OCI-LY3 (cell line): ENCODE measurements at regions not wholly inside any gene's neighbourhood (a gene's known extent, or its start where the extent isn't known, plus 50 kb on each side); places are given as distances from the start of the nearest gene placed in this dataset.

ENCODE experiments used
- EZH2phosphoT487 ChIP-seq: fragments of 200-600 bp; shearing (Covaris generic); IDR thresholded peaks from 2 replicates; pipeline ENCODE4 v1.6.1; 2018; ENCODE audit warnings: antibody characterized with exemption, mixed run types, low read depth
- TF ChIP-seq, protein P1 (sequence below): fragments of 200-600, 300-600 bp; sonication (generic); IDR thresholded peaks from 2 replicates; pipeline ENCODE4 v1.5.1; 2014; ENCODE audit warnings: antibody characterized with exemption, low read length, low read depth

GRCh38 chr1:178033019-178033418 is 60.9 kb upstream of the RASAL2 start:
- TF ChIP-seq, protein P1, sequence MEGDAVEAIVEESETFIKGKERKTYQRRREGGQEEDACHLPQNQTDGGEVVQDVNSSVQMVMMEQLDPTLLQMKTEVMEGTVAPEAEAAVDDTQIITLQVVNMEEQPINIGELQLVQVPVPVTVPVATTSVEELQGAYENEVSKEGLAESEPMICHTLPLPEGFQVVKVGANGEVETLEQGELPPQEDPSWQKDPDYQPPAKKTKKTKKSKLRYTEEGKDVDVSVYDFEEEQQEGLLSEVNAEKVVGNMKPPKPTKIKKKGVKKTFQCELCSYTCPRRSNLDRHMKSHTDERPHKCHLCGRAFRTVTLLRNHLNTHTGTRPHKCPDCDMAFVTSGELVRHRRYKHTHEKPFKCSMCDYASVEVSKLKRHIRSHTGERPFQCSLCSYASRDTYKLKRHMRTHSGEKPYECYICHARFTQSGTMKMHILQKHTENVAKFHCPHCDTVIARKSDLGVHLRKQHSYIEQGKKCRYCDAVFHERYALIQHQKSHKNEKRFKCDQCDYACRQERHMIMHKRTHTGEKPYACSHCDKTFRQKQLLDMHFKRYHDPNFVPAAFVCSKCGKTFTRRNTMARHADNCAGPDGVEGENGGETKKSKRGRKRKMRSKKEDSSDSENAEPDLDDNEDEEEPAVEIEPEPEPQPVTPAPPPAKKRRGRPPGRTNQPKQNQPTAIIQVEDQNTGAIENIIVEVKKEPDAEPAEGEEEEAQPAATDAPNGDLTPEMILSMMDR = no peak
- TF ChIP-seq EZH2phosphoT487 = no peak
